ENCODE measurements at regions not wholly inside any gene's neighbourhood (a gene's known extent, or its start where the extent isn't known, plus 50 kb on each side); places are given as distances from the start of the nearest gene placed in this dataset.

DNA sequence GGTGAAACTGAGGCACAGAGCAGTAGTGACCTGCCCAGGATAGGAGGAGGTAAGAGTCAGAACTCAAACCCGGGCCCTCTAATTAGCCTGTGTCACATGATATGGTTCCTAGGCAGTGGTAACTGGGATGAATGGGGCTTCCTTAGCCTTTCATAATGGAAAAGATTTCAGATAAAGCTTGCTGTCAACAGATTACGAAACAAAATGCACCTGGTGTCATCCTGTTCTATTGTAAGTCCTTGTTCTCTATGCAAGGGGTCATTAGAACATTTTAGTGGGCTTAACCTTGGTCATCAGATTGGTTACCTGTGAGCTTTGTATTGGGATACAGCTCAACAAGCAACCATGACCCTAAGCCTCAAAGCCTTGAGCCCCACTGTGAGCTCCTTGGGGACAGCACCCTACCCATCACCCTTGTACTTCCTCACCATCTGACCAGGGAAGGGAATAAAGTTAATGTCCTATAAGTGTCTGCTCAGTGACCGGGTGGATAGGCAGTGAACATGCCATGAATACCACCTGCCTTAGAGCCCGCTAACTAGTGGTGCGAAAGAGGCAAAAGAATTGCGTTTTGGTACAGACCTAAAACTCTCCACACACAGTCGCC is 70.3 kb upstream of the RMDN2 start:
- TF ChIP-seq, protein P1, sequence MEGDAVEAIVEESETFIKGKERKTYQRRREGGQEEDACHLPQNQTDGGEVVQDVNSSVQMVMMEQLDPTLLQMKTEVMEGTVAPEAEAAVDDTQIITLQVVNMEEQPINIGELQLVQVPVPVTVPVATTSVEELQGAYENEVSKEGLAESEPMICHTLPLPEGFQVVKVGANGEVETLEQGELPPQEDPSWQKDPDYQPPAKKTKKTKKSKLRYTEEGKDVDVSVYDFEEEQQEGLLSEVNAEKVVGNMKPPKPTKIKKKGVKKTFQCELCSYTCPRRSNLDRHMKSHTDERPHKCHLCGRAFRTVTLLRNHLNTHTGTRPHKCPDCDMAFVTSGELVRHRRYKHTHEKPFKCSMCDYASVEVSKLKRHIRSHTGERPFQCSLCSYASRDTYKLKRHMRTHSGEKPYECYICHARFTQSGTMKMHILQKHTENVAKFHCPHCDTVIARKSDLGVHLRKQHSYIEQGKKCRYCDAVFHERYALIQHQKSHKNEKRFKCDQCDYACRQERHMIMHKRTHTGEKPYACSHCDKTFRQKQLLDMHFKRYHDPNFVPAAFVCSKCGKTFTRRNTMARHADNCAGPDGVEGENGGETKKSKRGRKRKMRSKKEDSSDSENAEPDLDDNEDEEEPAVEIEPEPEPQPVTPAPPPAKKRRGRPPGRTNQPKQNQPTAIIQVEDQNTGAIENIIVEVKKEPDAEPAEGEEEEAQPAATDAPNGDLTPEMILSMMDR (IDR thresholded peaks at IDR 0.05): no peak
- DNase-seq (no peak), ATAC-seq (no peak)
- no peak overlapping the region for H3K27ac Mint-ChIP-seq
- H3K4me3 Mint-ChIP-seq: no peak overlapping the region
- ChIA-PET CTCF (interaction anchor here (0.7 to 4.1 kb wide), 7 partner anchors 15 to 459 kb away, joined by 3 to 38 read pairs (median 5); no protein-coding TSS in a partner anchor), POLR2A (no interaction called here)
- H3K9me3 Mint-ChIP-seq: no peaks in the 10 kb centered on the region
- peaks cover 25% of the 10 kb centered on the region for H3K4me1 Mint-ChIP-seq (ENCODE audit: low read depth)
- H3K36me3 Mint-ChIP-seq (ENCODE audit: low read depth): no peaks in the 10 kb centered on the region
- intact Hi-C loops (cut with micrococcal nuclease): no loop called here
- no peaks in the 10 kb centered on the region for H3K27me3 Mint-ChIP-seq

DNA sequence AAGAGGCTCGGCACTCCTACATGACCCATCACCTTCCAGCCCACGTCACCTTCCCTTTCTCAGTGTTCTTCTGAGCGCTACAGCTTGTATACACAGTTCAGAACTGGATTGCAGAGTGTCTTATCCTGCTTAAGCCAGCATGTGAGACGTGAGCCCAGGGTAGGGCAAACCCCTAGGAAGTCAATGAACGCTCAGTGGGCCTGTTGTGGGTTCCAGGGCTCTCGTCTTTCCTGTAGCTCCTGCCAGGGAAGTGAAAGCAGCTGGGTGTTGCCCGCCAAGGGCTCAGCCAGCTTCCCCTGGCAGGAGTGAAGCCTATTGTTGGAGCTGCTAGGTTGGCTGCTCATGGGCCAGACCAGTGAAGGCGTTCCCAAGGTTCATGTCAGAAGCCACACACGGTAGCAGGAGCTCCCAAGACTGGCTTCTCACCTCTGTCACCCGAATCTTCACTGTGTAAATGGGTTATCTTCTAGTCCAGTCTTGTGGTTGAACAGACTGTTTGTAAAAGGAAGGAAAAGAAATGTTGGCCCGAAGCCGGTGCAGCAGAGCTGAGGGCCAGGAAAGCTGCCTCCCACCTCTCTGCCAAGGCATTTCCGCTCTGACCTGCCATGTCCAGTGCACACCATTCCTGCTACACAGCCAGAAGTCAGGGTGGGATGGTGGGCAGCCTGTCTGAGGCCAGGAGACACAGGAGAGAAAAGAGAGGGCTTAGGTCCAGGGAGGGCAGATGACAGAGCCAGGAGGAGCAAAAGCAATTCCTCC is 69.6 kb upstream of the RMDN2 start:
- TF ChIP-seq, protein P1 (IDR thresholded peaks at IDR 0.05): no peak
- ChIA-PET CTCF (interaction anchor here (0.8 to 4.1 kb wide), 5 partner anchors 19 to 460 kb away, joined by 4 to 38 read pairs (median 5); no protein-coding TSS in a partner anchor), POLR2A (no interaction called here)
- intact Hi-C loops (cut with micrococcal nuclease): no loop called here
- no peak overlapping the region for H3K27ac Mint-ChIP-seq
- no peaks in the 10 kb centered on the region for H3K9me3 Mint-ChIP-seq
- H3K36me3 Mint-ChIP-seq (ENCODE audit: low read depth): no peaks in the 10 kb centered on the region
- peaks cover 19% of the 10 kb centered on the region for H3K4me1 Mint-ChIP-seq (ENCODE audit: low read depth)
- DNase-seq (no peak), ATAC-seq (no peak)
- H3K4me3 Mint-ChIP-seq: no peak overlapping the region
- no peaks in the 10 kb centered on the region for H3K27me3 Mint-ChIP-seq

DNA sequence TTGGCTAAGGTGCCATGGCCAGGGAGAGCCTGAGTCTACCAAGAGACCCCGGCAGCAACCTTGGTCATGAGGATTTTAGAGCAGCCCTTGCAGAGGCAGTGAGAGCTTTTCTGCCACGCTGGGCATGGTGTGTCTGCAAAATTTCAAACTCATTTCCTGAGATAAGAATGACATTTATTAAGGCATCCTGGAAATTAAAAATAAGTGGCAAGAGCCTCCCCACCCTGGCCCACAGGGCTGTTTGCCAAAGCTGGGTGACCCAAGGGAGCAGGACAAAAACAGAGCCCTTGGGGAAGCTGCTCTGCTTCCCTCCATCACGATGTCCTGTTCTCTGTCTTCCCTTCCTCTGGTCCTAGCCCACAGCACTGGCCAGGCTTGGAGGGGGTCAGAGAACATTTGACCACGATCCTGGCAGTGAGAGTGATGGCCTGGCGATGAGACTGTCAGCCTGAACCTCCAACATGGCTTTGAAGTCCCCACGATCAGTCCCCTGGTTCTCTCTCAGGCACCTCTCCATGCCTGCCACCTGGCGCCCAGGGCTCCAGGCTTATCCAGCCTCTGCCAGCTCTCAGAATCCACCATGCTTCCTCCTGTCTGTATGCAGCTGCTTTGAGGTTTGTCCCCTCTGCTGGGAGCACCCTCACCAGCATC is 68.9 kb upstream of the RMDN2 start:
- TF ChIP-seq, protein P1 (IDR thresholded peaks at IDR 0.05): no peak
- ATAC-seq (no peak), DNase-seq (no peak)
- Mint-ChIP-seq H3K9me3 (no peaks in the 10 kb centered on the region), H3K4me1 (ENCODE audit: low read depth) (peaks cover 16% of the 10 kb centered on the region), H3K27ac (no peak overlapping the region), H3K4me3 (no peak overlapping the region), H3K27me3 (no peaks in the 10 kb centered on the region), H3K36me3 (ENCODE audit: low read depth) (no peaks in the 10 kb centered on the region)
- intact Hi-C loops (cut with micrococcal nuclease): no loop called here
- ChIA-PET CTCF (interaction anchor here (0.8 to 4.1 kb wide), 4 partner anchors 18 to 461 kb away, joined by 4 to 38 read pairs (median 5); no protein-coding TSS in a partner anchor), POLR2A (interaction anchor here (1.1 kb wide), 1 partner anchor 15 kb away, joined by 3 read pairs; no protein-coding TSS in a partner anchor)

DNA sequence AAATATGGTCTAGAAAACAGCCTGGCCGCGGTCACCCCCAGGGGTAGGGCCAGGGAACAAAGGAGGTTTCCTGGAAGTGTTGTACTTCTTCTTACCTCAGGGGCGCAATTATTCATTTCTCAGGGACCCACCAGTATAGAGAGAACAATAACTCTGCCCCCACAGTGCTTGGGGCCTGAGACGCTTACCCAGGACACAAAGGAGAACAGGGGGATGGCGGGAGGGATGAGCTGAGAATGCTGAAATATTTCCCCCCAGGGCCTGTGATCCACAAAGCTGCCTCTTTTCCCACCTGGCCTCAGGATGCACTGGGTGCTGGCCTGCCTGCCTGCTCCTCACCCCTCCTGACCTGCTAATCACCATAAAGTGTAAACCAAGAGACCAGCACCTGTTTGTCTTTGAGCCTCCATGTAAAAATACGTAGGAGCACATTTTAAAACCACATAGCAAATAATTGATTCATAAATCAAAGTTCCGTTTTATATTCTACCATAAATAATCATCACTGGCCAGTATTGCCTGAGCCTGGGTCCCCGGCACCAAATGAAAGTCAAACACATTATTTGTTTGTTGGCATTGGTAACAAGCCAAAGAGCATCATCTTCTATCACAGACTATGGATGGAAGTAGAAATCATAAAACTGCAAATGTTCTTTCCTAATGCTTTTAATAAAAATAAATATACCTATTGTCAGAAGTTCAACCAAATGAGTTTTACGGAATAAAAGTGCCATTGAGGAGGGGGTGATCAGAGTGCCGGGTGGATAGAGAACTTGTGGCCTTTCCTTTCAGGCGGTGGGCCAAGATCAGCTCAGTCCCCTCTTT is 67.3 kb upstream of the RMDN2 start:
- intact Hi-C loops (cut with micrococcal nuclease): no loop called here
- DNase-seq (no peak), ATAC-seq (no peak)
- peaks cover 3% of the 10 kb centered on the region for H3K4me1 Mint-ChIP-seq (ENCODE audit: low read depth)
- no peak overlapping the region for H3K27ac Mint-ChIP-seq
- H3K36me3 Mint-ChIP-seq (ENCODE audit: low read depth): no peaks in the 10 kb centered on the region
- CTCF ChIA-PET: interaction anchor here (1.2 to 1.9 kb wide), 2 partner anchors 20 to 462 kb away, joined by 4 to 9 read pairs; no protein-coding TSS in a partner anchor
- peaks cover 7% of the 10 kb centered on the region for H3K27me3 Mint-ChIP-seq
- no peaks in the 10 kb centered on the region for H3K9me3 Mint-ChIP-seq
- H3K4me3 Mint-ChIP-seq: no peak overlapping the region
- TF ChIP-seq, protein P1 (IDR thresholded peaks at IDR 0.05): no peak
- POLR2A ChIA-PET: interaction anchor here (1.2 kb wide), 1 partner anchor 10 kb away, joined by 4 read pairs; no protein-coding TSS in a partner anchor
